ENCODE measurements at regions not wholly inside any gene's neighbourhood (a gene's known extent, or its start where the extent isn't known, plus 50 kb on each side); places are given as distances from the start of the nearest gene placed in this dataset.
A peak's percentile ranks its signal among the peaks of the same experiment; 100 is the strongest.
"Not testable (repeated sequence)": the region's sequence is repeated elsewhere in the genome, so short reads cannot be mapped to it uniquely, and the experiment has no call there.

GRCh38 chr1:183753464-183753891, 51.4 kb upstream of the RGL1 start:
- no peak for DNase-seq

- DNase-seq, result no peak
Observed at GRCh38 chr1:183744132-183744913, 60.6 kb upstream of the RGL1 start.

GRCh38 chr1:183742355-183742754, 62.6 kb upstream of the RGL1 start:
- DNase-seq, result peak in 1 of 2 experiments; percentile 8

- no peak for DNase-seq
Observed at GRCh38 chr1:183739741-183740271, 65.1 kb upstream of the RGL1 start.

GRCh38 chr1:183739082-183739481, 65.8 kb upstream of the RGL1 start:
- peak; percentile 15 to 35 for DNase-seq

GRCh38 chr1:183737916-183738315, 67.0 kb upstream of the RGL1 start:
- not testable (repeated sequence) for DNase-seq

GRCh38 chr1:183736343-183736742, 68.6 kb upstream of the RGL1 start:
- peak in 1 of 2 experiments; percentile 41 for DNase-seq

GRCh38 chr1:183735069-183735860, 69.7 kb upstream of the RGL1 start:
- DNase-seq, result peak in 1 of 2 experiments; percentile 39

GRCh38 chr1:183734543-183735036, 70.3 kb upstream of the RGL1 start:
- DNase-seq, result peak in 1 of 2 experiments; percentile 57

- peak in 1 of 2 experiments; percentile 35 for DNase-seq
Observed at GRCh38 chr1:183733715-183734114, 71.2 kb upstream of the RGL1 start.

- peak in 1 of 2 experiments; percentile 58 for DNase-seq
Observed at GRCh38 chr1:183732236-183732880, 72.6 kb upstream of the RGL1 start.

- no peak for DNase-seq
Observed at GRCh38 chr1:183730886-183731573, 73.9 kb upstream of the RGL1 start.

GRCh38 chr1:183730107-183730724, 74.7 kb upstream of the RGL1 start:
- DNase-seq, result no peak

- DNase-seq, result no peak
Observed at GRCh38 chr1:183726825-183727224, 73.7 kb upstream of the APOBEC4 start.

GRCh38 chr1:183724350-183725042, 71.4 kb upstream of the APOBEC4 start:
- DNase-seq, result no peak

GRCh38 chr1:183723571-183723970, 70.5 kb upstream of the APOBEC4 start:
- DNase-seq, result no peak

- no peak for DNase-seq
Observed at GRCh38 chr1:183721041-183721440, 67.9 kb upstream of the APOBEC4 start.

GRCh38 chr1:183720028-183720427, 66.9 kb upstream of the APOBEC4 start:
- no peak for DNase-seq

GRCh38 chr1:183719289-183719688, 66.2 kb upstream of the APOBEC4 start:
- DNase-seq, result no peak

GRCh38 chr1:183716286-183716685, 63.2 kb upstream of the APOBEC4 start:
- no peak for DNase-seq

GRCh38 chr1:183711741-183712361, 58.7 kb upstream of the APOBEC4 start:
- no peak for DNase-seq

All from NCI-H526 (cell line).